Glutamatergic neuron (in vitro differentiated cells): ENCODE measurements at regions not wholly inside any gene's neighbourhood (a gene's known extent, or its start where the extent isn't known, plus 50 kb on each side); places are given as distances from the start of the nearest gene placed in this dataset.
A peak's percentile ranks its signal among the peaks of the same experiment; 100 is the strongest.

Experiments
- DNase-seq: peaks from one replicate; pipeline ENCODE4 v3.0.0; 2022
- H3K27ac Mint-ChIP-seq: one replicate; pipeline ENCODE4 v1.8.0; 2020; ENCODE audit warnings: mild to moderate bottlenecking, mixed read lengths, inconsistent platforms; ENCODE audit not compliant: unreplicated experiment
- H3K27me3 Mint-ChIP-seq: one replicate; pipeline ENCODE4 v1.8.0; 2020; ENCODE audit warnings: mild to moderate bottlenecking, moderate library complexity, mixed read lengths, inconsistent platforms; ENCODE audit not compliant: unreplicated experiment
- H3K36me3 Mint-ChIP-seq: one replicate; pipeline ENCODE4 v1.8.0; 2020; ENCODE audit warnings: mild to moderate bottlenecking, mixed read lengths, inconsistent platforms; ENCODE audit not compliant: unreplicated experiment
- H3K4me1 Mint-ChIP-seq: one replicate; pipeline ENCODE4 v1.8.0; 2020; ENCODE audit warnings: mild to moderate bottlenecking, low read depth, mixed read lengths, inconsistent platforms; ENCODE audit not compliant: unreplicated experiment
- H3K4me3 Mint-ChIP-seq: one replicate; pipeline ENCODE4 v1.8.0; 2020; ENCODE audit warnings: mild to moderate bottlenecking, mixed read lengths, inconsistent platforms; ENCODE audit not compliant: unreplicated experiment
- H3K9me3 Mint-ChIP-seq: one replicate; pipeline ENCODE4 v1.8.0; 2020; ENCODE audit warnings: mild to moderate bottlenecking, moderate library complexity, mixed read lengths, inconsistent platforms; ENCODE audit not compliant: unreplicated experiment
- TF ChIP-seq, protein P1 (sequence below): fragments of 200-600 bp; sonication (generic); IDR thresholded peaks from one replicate; pipeline ENCODE4 v1.5.0; 2021; ENCODE audit not compliant: partially characterized antibody, unreplicated experiment

DNA sequence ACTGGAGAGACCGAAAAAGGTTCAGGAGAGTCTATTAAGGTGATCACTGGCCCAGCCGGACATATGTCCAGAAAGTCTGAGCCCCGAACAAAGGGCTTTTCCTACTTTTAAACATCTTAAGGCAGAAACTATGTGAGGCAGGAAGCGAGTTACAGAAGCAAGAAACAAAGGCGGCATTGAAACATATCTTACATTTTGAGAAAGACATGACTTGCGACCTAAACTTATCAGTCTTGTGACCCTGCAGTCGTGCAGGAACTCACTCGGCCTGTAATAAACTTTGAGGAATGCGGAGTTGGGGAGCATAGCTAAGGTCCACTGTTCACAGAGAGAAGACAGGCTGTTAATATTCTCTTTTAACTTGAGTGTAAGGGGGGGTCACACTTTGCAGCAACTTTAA, 158.7 kb downstream of the TBX22 start:
- H3K27me3 Mint-ChIP-seq, result peaks cover 1% of the 10 kb centered on the region
- no peaks in the 10 kb centered on the region for H3K4me1 Mint-ChIP-seq
- H3K36me3 Mint-ChIP-seq, result no peaks in the 10 kb centered on the region
- H3K27ac Mint-ChIP-seq, result no peak overlapping the region
- H3K4me3 Mint-ChIP-seq, result no peak overlapping the region
- peaks cover 2% of the 10 kb centered on the region for H3K9me3 Mint-ChIP-seq
- TF ChIP-seq, protein P1, sequence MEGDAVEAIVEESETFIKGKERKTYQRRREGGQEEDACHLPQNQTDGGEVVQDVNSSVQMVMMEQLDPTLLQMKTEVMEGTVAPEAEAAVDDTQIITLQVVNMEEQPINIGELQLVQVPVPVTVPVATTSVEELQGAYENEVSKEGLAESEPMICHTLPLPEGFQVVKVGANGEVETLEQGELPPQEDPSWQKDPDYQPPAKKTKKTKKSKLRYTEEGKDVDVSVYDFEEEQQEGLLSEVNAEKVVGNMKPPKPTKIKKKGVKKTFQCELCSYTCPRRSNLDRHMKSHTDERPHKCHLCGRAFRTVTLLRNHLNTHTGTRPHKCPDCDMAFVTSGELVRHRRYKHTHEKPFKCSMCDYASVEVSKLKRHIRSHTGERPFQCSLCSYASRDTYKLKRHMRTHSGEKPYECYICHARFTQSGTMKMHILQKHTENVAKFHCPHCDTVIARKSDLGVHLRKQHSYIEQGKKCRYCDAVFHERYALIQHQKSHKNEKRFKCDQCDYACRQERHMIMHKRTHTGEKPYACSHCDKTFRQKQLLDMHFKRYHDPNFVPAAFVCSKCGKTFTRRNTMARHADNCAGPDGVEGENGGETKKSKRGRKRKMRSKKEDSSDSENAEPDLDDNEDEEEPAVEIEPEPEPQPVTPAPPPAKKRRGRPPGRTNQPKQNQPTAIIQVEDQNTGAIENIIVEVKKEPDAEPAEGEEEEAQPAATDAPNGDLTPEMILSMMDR, result no peak
- no peak for DNase-seq

DNA sequence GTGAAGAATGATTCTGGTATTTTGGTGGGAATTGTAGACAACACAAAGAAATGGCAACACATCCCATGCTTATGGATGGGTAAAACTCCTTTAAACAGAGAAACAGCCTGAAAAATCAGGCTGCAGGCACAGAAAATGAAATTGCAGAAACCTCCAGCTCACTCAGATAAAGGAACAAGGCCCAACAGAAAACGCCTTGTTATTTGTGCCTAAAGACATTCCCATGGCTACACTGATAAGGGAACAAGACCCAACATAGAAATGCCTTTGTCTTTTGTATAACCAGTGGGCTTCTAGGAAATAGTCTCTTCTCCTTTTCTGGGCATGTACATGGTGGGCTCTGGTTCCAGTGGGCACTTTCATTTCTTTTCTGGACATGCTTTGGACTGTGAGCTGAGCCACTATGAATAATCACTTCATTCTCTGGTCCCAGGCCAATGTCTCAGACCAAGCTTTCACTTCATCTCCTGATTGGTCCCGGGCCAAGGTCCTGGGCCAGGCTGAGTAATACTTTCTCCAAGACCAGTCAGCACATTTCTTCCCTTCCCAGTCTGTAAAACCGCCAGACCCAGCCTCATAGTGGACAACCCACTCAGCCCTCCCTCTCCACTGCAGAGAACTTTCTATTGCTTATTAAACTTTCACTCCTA, 160.5 kb downstream of the TBX22 start:
- Mint-ChIP-seq H3K36me3 (no peaks in the 10 kb centered on the region), H3K4me3 (no peak overlapping the region), H3K27me3 (peaks cover 1% of the 10 kb centered on the region), H3K4me1 (no peaks in the 10 kb centered on the region), H3K27ac (no peak overlapping the region), H3K9me3 (peaks cover 2% of the 10 kb centered on the region)
- no peak for DNase-seq
- TF ChIP-seq, protein P1, result no peak

DNA sequence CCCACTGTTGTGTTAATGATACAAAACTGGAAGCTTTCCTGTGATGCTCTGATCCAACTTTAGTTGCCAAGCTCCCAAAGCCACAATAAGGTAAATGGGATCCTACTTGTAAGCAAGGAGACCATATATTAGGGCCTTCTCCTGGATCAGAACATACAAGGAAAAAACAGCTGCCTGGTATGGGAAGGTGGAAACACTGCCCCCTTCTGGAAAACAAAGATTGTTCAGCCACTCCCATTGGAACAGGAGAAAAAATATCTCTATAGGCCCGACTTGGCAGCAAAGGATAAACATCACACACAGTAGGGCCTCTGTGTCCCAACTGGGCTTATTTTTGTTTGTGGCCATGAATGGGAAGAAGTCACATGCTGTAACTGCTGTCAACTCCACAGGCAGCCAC, 166.5 kb downstream of the TBX22 start:
- H3K27ac Mint-ChIP-seq, result no peak overlapping the region

DNA sequence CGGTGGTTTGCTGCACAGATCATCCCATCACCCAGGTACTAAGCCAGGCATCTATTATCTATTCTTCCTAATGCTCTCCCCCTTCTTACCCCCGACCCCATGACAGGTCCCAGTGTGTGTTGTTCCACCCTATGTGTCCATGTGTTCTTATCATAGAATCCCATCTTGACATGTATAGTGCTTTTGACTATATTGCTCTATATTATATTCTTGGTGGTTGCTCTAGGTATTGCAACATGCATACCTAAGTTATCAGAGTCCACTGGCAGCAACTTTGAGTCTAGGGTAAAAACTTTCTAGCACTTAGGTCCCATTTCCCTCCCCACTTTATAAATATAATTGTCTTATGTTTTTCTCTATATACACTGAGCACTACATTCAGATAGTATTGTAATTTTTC, 170.3 kb downstream of the TBX22 start:
- Mint-ChIP-seq H3K4me1 (no peaks in the 10 kb centered on the region), H3K36me3 (no peaks in the 10 kb centered on the region), H3K4me3 (no peak overlapping the region), H3K27me3 (no peaks in the 10 kb centered on the region), H3K9me3 (peaks cover 2% of the 10 kb centered on the region), H3K27ac (no peak overlapping the region)
- DNase-seq, result no peak
- TF ChIP-seq, protein P1, result no peak

More for the DNA sequence above, 166.5 kb downstream of the TBX22 start:
- no peaks in the 10 kb centered on the region for H3K36me3 Mint-ChIP-seq
- H3K9me3 Mint-ChIP-seq, result no peaks in the 10 kb centered on the region
- TF ChIP-seq, protein P1, result peak; percentile 22
- no peaks in the 10 kb centered on the region for H3K27me3 Mint-ChIP-seq
- no peak for DNase-seq
- H3K4me1 Mint-ChIP-seq, result no peaks in the 10 kb centered on the region
- no peak overlapping the region for H3K4me3 Mint-ChIP-seq

DNA sequence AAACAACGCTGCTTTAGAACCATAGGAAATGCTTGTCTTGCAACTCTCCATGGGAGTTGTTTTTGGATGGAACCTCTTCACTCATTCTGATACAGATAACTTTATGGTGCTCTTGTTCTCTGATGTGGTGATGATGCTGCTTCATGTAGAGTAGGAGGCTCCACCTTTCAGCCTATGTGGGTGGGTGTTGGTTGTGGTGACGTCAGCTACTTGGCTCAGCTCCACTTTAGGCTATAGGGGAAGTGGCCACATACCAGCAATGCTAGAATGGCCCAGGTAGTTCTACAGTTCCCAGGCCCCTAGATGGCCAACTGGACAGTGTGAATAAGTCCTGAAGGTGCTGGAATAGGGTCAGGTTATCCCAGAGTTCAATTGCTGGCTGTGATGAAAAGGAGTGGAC, 192.1 kb downstream of the TBX22 start:
- DNase-seq, result no peak
- Mint-ChIP-seq H3K36me3 (no peaks in the 10 kb centered on the region), H3K27ac (no peak overlapping the region), H3K4me3 (no peak overlapping the region), H3K27me3 (no peaks in the 10 kb centered on the region), H3K9me3 (no peaks in the 10 kb centered on the region), H3K4me1 (no peaks in the 10 kb centered on the region)
- TF ChIP-seq, protein P1, result no peak
